CD4-positive, alpha-beta T cell treated with Interleukin-17A for 4 hours (primary cell): ENCODE measurements at regions not wholly inside any gene's neighbourhood (a gene's known extent, or its start where the extent isn't known, plus 50 kb on each side); places are given as distances from the start of the nearest gene placed in this dataset.

Experiments used
- DNase-seq: peaks from one replicate; pipeline ENCODE4 v3.0.0-alpha.2; 2020; ENCODE audit warnings: mixed read lengths

DNA sequence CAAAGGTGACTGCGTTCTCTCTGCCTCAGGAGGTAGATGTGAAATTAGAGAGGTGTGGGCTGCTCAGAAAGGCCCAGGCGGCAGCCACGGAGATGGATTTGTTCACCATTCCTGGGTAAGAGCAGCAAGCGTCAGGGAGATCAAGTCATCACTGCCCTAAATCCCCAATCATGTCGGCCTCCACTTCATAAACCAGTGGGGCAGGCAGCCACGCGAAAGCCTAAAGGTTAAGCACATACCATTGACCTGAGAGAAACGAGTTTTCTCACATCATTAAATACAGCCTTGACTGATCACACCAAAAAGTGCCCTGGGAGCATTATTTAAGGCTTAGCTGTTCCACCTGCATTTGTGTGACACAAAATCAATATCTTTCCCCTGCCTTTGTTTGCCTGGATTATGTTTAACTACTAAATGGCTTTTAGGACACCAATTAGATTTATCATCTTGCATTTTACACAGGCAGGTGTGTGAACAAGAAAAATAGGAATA, 50.7 kb upstream of the FOXB1 start:
- DNase-seq: no peak

DNA sequence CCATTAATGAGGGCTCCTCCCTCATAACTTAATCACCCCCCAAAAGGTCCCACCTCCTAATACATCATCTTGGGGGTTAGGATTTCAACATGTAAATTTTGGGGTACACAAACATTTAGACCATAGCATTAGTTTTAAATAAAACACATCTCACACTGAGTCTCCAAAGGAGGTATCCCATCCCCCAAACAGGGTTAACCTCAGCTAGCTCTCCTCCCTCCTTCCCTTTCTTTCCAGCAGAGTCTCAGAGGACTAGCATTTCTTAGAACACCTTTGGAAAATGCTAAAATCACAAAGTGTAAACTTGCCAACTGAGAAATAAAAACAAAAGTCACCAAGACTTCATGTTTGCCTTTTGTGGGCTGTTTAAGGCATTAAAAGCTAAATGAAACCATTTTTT, 51.2 kb upstream of the FOXB1 start:
- DNase-seq: no peak

DNA sequence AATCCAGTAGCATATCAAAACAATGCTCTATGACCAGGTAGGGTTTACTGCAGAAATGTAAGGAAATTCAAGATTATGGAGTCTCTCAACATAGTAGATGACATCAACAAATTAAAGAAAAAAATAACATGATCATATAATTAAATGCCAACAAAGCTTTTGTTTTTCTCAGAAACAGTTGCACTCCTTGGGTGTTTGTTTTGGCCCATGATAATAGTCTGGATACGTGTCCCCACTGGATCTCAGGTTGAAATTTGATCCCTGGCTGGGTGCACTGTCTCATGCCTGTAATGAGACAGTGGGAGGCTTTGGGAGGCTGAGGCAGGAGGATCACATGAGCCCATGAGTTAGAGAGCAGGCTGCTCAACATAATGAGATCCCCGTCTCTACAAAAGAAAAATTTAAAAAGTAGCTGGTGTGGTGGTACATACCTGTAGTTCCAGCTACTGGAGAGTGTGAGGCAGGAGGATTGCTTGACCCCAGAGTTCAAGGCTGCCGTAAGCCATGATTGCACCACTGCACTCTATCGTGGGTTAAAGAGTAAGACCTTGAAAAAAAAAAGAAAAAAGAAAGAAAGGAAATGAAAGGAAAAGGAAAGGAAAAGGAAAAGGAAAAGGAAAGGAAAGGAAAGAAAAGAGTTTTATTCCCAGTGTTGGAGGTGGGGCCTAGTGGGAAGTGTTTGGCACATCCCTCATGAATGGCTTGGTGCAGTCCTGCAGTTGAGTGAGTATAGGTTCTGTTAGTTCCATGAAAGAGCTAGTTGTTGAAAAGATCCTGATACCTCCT, 53.3 kb upstream of the FOXB1 start:
- DNase-seq: no peak

DNA sequence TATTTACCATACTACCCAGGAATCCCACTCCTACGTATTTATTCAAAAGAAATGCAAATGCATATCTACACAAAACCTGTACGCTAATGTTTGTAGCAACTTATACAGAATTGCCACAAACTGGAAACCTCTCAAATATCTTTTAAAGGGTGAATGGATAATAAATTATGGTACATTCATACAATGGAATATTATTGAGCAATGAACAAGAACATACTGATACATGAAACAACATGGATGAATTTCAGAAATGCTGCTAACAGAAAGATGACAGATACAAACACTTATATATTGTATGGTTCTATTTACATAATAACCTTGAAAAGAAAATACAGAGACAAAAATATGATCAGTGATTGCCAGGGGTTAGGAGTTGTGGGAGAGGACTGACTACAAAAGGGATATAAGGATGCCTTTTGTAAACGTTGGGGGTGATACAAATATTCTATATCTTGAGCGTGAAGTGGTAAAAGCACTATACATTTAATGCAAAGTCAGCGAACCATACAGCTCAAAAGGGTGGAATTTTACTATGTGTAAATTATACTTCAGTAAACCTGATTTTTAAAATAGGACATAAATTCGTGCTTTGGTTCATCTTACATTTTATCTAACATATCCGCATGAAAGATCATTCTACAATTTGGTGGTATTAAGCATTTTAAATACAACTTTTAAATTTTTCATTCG, 55.0 kb upstream of the FOXB1 start:
- DNase-seq: no peak

DNA sequence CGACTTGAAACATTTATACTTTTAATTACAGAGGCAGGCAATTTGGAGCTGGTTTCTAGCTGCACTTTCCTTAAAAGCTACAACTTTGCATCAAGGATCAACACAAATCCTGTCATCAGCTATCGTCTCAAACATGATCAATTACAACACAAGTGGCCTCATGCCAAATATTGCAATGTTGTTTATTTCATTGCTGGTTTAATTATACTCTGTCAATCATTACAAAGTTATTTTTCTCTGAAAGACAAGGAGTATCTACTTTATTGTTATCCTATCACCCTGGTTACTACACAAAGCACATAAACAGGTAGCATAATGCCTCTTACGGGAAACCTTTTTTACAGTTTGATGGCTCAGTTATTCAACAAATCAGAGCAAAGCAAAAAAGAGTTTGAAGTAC, 58.0 kb upstream of the FOXB1 start:
- no peak for DNase-seq

DNA sequence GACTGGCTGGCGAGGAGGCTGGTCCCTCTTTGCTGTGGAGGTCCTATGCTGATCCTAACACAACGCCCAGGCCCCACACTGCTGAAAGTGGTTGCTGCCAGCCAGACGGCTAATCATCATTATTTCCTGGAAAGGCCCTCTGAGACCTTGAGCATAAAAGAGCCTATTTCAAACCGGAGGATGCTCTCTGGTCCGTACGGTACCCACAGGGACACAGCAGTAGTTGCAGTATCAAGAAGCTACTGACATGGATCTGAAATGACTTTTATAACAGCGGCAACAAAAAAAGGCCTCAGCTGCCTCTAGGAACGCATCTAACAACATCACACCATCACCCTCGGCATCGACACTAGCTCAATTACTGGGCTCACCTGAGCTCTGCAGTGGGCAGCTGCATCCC, 59.1 kb upstream of the FOXB1 start:
- DNase-seq: no peak

DNA sequence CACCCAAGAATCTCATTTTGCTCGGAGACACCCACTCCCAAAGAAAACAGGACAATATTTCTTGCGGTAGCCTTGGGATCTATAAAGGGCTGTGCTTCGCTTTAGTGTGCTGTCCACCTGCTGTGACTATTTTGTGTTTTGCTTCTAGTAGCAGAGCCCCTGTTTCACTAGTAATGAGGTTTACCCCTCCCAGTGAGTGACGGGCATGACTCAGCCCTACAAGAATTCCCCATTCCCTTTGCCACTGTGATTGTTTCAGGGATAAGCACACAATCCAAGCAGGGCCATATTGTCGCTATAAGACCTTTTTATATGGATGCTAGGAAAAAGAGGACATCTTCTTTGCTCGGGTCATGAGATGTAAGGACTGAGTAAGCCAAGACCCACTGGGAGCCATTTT, 62.5 kb upstream of the FOXB1 start:
- DNase-seq: no peak

DNA sequence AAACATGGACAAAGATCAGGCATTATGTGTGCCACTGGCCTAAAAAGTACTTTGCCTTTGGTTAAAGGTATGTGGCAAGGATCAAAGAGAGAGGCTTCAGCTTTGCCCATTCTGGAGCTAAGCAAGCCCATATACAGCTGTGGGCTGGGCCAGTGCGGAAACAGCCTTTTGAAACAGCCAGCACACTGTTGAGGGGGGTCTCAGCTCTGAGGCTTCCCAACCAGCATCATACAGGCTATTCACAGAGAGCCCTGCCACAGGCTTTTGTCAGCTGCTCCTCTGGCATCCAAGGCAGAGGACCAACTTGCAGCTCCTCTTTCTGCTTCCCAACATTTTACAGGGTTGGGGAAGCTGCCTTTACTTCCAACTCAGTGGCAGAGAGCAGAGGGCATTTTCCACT, 63.2 kb upstream of the FOXB1 start:
- DNase-seq: no peak

DNA sequence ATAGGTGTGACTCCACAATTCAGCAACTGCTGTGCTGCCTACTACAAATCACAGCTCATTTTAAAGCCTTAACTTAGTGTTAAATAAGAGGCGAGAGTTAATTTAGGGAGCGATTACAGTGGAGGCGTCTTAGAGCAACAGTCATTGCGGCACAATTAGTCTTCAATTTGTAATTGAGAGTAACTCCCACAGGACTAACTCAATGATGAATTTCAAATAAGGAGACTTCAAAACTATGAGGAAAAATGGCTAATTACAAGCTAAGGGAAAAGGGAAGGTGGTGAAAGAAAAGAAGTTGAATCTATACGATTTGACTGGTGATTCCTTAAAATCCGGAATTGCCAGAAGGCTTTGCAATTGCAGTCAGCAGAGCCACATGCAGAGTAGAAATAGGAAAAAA, 63.7 kb upstream of the FOXB1 start:
- no peak for DNase-seq

DNA sequence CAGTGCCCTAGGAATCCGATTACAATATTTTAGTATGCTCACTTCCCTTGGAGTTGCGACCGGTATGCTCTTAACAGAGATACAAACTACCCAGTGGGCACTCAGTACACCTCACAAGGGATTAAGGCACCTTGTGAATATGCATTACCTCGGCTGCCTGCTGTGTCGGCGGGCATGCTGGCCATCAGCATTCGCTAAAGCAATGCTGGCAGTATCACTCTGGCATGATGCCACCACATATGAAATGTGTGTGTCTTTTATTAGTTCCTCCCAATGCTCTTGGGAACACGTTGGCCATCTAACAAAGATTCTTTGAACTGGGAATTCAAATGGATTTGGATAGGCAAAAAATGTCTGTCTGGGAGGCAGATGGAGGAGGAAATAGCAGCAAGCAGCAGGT, 67.4 kb upstream of the FOXB1 start:
- DNase-seq: no peak

DNA sequence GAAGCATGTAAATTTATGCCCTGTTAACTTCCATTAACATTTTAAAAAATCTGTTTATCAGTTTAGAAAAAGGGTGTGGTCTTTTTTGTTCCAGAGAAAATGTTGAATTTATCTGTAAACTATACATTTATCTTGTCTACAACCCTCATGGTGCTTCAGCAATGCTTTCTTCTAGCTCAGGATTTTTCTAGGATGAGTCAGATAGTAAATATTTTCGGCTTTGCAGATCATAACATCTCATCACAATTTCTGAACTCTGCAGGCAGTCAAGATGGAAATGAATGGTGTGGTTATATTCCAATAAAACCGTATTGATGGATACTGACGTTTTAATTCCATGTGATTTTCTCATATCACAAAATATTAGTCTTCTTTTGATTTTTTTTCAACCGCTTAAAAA, 70.5 kb upstream of the FOXB1 start:
- DNase-seq: no peak

DNA sequence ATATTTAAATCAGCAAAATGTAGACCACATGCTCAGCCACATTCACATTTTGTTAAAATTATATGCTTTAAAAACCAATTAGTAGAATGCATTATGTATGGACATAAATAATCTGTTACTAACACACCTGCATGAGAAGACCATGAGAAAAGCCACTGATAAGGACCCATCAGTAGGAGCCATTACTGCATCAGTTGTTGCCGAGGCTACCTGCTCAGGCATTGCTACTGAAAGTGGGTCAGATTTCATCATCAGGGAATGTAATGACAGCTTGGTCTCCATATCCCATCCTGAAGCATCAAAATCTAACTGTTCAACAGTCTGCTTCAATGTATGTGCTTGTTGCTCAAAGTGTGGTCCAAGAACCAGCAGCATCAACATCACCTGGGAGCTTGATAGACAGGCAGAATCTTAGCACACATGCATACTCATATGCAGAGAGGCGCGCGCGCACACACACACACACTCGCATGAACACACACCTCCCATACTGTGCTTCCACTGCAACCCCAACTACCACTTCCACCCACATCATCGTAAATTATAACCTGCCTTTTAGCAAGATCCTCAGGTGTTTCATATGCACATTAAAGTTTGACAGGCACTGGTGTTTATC, 72.4 kb upstream of the FOXB1 start:
- no peak for DNase-seq

DNA sequence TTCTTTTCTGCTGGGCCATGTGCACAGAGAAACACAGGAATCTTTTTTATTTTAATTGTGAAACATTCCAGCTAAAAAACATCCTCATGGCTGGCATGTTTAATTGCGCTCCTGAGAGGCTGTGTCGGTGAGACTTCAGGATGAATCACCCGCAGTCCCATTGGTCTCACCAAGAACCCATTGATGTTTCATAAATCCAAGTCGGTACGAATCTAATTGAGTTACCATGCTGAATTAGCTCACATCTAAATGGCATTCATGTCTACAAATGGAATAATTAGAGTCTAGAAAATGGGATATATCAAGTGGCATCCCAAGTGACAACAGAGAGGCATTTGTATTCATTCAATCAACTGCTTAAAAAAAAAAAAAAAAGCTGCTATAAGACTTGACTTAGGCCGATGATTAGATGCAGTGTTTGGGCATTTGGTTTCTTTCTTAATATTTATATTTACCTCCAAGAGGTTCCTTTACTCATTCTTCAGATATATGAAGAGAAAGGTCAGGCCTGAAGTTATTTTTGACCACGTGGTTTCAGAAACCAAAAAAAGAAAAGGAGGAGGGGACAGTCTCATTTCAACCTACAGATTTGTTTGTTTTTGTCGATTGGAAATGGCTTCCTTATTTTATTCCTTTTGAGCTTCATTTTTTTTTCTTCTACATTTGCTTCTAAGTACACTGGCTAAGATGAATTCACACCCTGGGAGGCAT, 79.1 kb upstream of the FOXB1 start:
- no peak for DNase-seq

DNA sequence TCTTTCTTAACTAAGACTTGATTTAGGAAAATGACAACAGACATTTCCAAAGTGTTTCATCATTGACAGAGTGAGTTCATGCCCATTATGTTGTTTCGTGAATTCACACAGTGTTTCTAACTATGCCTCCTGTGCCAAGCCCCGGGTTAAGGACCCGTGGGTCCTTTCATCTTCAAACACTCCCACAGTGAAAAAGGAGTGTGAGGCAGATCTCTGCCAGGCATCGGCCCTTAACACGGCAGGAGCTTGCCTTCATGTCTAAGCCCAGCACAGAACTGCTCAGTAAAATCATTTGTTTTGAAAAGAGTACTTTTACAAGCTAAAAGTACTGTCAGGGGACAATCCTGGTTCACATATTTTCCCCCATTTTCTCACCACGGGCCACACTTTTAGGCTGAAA, 80.0 kb upstream of the FOXB1 start:
- DNase-seq: no peak

DNA sequence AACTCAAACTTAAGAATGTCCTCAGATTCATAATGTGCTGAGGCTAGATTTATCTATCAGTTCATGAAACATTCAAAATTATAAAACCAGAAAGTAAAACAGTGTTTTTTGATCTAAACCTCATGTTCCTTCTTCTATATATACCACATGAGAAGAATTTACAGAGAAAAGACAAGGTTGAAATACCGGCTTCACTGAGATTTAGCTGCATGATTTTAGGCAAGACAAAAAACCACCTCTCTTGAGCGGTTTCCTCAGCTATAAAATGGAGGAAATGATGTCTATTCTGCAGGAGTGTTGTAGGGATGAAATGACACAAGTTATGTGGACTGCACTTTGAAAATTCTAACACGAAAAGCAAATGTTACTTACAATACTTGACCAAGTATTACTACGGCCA, 80.6 kb upstream of the FOXB1 start:
- no peak for DNase-seq

DNA sequence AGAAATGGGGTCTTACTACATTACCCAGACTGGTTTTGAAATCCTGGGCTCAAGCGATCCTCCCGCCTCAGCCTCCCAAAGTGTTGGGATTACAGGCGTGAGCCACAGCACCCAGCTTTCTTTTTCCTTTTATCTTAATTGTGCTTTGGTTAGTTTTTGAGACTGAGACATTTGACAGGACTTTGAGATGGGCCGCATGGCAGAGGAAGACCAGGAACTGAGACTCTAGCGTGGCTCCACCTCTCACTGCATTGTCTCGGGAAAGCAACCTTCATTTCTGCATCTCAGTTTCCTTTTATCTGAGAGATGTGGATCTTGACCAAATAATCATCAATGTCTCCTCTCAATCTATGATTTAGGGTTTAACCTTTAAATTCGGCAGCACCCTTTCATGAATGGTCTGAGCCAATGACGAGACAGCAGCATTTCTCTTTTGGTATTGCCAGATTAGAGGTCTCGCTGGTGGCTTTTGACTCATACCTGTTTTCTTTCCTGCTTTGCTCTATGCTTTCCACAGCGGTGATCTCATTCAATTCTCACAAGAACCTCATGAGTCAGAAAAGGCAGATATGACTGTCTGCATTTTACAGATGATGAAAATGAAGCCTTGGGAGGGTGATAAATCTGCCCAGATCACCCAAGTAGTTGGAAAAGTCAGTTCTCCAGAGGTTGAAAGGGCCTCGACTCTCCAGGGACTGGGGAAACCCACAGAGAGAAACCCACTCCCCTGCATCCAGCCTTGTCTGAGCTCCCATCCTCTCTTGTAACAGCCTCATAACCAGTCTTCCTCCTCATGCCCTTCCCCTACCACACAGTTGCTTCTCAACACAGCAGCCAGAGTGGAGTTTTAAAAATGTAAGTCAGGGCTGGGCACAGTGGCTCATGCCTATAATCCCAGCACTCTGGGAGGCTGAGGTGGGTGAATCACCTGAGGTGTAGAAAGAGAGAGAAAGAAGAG, 84.8 kb upstream of the FOXB1 start:
- DNase-seq: peak; percentile 45

DNA sequence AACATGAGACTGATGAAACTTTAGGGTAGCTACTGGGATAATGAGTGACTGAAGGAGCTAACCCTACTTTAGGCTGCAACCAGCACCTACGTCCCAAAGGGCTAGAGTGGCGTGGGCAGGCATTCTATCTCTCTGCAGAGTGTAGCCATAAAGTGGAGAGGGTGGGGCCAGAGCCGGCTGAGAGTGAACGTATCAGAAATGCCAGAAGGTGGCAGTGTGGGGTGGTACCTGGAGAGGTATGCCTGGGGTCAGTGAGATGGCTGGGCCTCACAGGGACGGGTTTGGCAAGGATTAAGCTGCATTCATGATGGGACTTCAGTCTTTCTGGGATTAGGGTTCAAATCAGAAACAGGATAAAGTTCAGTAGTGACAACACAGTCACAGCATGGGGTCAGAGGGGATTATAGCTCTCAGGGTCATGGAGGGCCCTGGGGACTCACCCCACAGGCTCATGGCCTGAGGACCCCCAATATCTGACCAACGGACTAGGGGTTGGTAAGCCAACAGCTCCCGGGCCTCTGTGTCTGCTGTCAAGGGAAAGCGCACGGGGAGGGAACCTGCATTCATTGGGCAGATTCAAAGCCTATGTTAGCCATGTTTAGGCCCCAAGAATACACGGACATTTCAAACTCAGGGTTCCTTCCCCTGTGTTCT, 86.5 kb upstream of the FOXB1 start:
- peak; percentile 79 for DNase-seq

DNA sequence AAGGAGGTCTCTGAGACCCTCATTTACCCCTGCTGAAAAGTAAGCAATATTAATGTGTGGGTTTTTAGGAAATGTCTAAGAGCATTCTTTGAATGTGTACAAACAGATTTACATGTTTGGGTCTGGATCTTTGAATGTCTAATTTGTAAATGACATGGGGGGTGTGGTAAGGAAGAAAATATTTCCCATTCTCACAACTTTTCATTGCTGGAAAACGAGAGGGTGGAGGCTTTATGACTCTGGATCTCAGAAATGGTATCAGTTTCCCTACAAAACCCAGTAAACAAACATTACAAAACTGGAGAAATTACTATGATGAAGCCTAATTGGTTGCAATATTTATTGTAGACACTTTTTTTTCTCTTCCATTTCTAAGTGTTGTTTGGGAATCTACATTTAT, 98.1 kb upstream of the FOXB1 start:
- DNase-seq: no peak

DNA sequence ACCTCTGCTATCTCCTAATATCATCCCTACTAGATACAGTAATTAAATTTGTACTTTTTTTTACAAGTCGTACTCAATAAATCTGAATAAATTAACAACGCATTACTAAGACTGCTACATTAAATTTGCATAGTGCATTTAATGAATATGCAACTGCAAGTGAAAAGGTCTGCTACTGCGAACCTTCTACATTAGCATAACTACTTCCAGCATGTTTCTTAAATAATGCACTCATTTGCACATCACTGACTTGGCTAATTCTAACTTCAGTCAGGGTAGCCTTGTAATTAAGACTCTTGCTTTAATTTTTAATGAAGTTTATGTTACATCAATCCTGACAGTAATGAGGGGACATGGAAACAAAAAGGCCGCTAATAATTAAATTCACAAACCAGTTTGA, 98.9 kb upstream of the FOXB1 start:
- DNase-seq: no peak

DNA sequence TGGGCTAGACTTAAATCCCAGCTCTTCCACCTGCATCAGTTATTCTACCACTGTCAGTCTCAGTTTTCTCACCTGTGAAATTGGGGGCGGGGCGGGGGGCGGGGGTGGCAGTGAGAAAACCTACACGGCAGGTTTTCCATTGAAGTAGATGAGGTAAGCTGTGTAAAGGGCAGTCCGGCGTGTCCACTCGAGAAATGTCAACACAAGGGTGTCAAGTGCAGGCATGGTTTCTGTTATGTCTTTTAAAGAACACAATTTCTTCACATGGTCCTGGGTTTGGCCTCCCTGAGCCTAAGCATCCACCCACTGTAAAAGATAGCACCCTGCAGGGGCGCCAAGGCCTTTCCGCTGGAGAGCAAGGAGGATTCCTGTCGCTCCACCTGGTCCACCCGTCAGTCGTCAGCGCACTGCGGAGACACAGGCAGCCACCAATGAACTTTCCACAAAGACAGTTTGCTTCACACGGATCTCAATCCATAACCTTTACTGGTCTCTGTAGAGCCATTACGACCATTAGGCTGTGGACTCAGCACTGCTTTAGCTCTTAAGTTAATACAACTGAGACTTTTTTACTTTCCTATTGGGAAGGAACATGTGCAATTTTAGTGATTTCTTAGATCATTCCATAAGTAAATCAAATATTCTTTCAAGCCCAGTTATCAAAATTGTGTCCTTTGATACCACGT, 99.5 kb upstream of the FOXB1 start:
- no peak for DNase-seq

DNA sequence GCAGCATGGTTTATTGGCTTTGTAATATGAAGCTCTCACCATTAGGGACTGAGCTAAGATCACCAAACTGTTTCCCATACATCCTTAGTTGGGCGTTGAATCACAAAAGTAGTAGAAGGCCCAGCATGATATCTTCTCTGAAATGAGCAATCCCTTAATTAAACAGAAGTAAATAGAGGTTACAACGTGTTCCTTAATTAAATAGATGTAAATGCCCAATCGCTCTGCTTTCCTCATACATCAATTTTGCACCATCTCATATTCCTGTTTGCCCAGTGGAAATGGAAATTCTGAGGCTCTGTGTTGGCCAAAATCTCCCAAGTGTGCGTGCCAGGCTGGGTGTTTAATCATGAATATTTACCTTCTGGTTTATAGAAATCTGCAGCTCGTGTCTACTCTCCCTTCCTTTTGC, 107.4 kb upstream of the FOXB1 start:
- no peak for DNase-seq
